GM13977 (cell line): ENCODE measurements at regions not wholly inside any gene's neighbourhood (a gene's known extent, or its start where the extent isn't known, plus 50 kb on each side); places are given as distances from the start of the nearest gene placed in this dataset.

Experiments
- DNase-seq: peaks from one replicate; pipeline ENCODE4 v3.0.0; 2012; ENCODE audit warnings: low spot score
- in situ Hi-C: fragments of 300-500 bp; cut with MboI; formaldehyde crosslinking; loops from one replicate; pipeline ENCODE4 v1.12.0; 2022; ENCODE audit warnings: low sequenced_read_pairs, low pct_unique_long_range_greater_than_20kb, mixed read lengths, inconsistent platforms; ENCODE audit not compliant: unreplicated experiment
- TF ChIP-seq, protein P1 (sequence below): IDR thresholded peaks from 2 replicates; pipeline ENCODE4 v1.5.1; 2012; ENCODE audit warnings: mild to moderate bottlenecking, control low read depth; ENCODE audit not compliant: insufficient read depth; ENCODE audit errors: extremely low read depth, missing control alignments

GRCh38 chr2:16402891-16403290, 262.7 kb downstream of the CYRIA start:
- in situ Hi-C loops: no loop called here
- TF ChIP-seq, protein P1, sequence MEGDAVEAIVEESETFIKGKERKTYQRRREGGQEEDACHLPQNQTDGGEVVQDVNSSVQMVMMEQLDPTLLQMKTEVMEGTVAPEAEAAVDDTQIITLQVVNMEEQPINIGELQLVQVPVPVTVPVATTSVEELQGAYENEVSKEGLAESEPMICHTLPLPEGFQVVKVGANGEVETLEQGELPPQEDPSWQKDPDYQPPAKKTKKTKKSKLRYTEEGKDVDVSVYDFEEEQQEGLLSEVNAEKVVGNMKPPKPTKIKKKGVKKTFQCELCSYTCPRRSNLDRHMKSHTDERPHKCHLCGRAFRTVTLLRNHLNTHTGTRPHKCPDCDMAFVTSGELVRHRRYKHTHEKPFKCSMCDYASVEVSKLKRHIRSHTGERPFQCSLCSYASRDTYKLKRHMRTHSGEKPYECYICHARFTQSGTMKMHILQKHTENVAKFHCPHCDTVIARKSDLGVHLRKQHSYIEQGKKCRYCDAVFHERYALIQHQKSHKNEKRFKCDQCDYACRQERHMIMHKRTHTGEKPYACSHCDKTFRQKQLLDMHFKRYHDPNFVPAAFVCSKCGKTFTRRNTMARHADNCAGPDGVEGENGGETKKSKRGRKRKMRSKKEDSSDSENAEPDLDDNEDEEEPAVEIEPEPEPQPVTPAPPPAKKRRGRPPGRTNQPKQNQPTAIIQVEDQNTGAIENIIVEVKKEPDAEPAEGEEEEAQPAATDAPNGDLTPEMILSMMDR: no peak
- DNase-seq: no peak

DNA sequence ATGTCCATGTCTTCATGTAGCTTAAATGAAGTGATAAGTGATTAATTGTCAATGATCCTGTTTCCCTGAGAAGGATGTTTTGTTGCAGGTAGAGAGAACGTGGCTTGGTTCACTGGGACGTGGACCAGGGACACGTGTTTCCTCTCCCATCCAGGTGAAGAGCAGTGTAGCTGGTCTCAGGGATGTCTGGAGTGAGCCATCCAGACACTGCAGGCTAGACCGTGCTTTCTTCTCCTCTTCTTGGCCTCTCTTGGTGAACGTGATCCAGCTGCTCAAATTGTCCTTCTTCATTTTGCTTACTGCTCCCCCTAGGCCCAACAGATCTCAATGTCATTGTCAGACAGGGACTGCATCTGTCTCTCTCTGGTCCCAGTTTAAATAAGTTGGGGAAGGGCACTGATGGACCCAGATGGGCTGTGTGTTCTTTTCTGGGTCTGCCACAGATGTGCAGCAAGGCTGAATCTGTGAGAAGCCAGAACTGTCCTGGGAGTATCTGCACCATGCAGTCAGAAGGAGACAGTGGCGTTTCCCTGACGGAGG, 263.8 kb downstream of the CYRIA start:
- DNase-seq: no peak
- in situ Hi-C loops: no loop called here
- TF ChIP-seq, protein P1: no peak

DNA sequence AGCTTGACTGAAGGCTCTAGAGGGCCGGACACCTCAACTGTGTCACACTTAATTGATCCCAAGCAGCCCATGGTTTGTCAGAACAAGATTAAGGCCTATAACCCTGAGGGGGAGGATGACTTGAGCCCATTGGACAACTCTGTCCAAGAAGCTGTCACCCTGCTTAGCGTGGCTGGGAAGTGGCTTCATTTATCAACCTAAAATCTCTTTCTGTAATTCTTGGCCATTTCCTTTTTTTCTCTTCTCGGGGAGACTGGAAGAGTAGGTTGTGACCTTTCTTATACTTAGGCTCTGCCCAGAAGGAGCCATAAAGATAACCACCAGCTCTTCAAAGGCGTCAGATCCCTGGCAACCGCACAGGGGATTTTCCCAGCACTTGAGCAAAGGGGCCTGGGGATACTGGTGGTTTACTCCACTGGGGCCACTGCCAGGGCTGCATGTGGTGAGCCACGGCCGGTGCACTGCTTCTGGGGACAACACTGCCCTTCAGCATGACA, 265.5 kb downstream of the CYRIA start:
- in situ Hi-C loops: no loop called here
- no peak for DNase-seq

DNA sequence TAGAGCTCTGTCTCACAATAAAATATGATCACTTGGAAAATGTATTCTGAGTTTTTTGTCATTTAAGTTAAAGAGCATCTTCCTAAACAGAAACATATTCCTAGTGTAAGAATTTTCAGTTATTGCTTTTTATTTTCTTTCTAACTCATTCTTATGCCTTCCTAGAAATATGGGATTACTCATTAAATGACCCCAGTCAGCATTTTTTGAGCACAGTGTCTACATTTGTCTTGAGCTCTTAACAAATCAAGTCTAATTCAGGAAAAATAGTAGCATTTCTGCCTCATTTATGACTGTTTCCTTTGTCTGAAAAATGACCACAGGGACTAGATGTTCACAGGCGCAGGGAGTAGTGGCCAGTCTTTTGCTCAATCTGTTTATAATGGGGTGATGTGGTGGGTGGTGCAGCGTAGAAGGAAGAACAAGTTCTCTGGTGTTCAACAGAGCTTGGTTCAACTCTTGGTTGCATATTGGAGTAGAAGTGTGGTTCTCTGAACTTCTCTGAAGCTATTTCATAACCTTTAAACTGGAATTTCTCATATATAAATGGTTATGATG, 267.1 kb downstream of the CYRIA start:
- in situ Hi-C loops: no loop called here
- DNase-seq: no peak
- TF ChIP-seq, protein P1: no peak

More for the DNA sequence above, 265.5 kb downstream of the CYRIA start:
- TF ChIP-seq, protein P1: no peak

- TF ChIP-seq, protein P1: no peak
- in situ Hi-C loops: no loop called here
- DNase-seq: no peak
Observed at GRCh38 chr2:16397681-16398475, 267.8 kb downstream of the CYRIA start.

- no peak for DNase-seq
- TF ChIP-seq, protein P1: no peak
- in situ Hi-C loops: no loop called here
Observed at GRCh38 chr2:16396986-16397385, 268.6 kb downstream of the CYRIA start.
